GM12801 (cell line): ENCODE measurements at regions not wholly inside any gene's neighbourhood (a gene's known extent, or its start where the extent isn't known, plus 50 kb on each side); places are given as distances from the start of the nearest gene placed in this dataset.

Experiments
- CTCF ChIP-seq: IDR thresholded peaks from one replicate; pipeline ENCODE4 v1.5.1; 2011; ENCODE audit warnings: control low read depth; ENCODE audit not compliant: insufficient read length; ENCODE audit errors: extremely low read depth

DNA sequence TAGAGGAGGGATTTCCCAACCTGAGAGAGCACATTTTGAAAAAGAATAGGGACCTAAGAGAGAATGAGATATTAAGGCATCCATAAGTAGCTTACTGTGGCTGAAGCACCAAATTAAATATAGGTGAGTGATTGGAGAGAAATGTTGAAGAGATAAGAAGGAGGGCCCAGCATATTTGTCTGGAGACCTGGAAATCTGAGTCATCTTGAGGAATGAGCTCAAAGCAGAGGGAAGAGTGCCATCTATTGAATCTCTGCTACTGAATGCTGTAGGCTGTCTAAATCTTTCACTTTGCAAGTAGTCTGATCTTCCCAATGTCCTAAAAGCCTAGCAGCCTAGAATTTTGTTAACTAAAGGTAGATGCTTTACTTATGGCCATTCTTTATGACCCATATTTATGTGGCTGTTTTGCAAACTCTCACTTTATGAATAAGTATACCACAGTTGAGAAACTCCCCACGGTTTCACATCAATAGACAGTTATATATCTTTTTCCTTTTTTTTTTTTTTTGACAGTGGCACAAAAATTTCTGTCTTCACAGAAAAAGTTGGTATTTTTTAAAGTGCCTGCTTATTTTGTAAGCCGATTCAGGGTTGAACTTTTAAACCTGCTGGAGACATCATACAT is 2093.5 kb downstream of the LRRC4C start:
- no peak for TF ChIP-seq CTCF

DNA sequence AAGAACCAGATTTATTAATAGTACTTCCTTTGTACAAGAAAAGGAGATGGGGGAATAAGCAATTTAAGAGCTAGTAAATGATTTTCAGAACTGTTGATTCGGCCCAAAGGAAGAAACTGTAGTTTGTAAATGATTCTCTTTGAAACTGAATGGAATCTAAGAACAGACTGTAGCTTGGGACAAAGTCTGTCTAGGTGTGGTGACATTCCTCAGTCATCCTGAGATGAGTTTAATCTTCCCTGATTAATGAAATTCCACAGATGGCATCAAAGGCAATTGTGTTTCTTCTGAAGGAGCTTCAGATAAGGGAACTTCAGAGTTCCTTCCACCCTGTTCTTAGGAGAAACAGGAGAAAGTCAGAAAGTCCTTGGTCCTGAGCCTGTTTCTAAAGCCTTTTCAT is 2095.9 kb downstream of the LRRC4C start:
- TF ChIP-seq CTCF = no peak

- no peak for TF ChIP-seq CTCF
These were observed 2097.9 kb downstream of the LRRC4C start for GRCh38 chr11:39361557-39361956.

DNA sequence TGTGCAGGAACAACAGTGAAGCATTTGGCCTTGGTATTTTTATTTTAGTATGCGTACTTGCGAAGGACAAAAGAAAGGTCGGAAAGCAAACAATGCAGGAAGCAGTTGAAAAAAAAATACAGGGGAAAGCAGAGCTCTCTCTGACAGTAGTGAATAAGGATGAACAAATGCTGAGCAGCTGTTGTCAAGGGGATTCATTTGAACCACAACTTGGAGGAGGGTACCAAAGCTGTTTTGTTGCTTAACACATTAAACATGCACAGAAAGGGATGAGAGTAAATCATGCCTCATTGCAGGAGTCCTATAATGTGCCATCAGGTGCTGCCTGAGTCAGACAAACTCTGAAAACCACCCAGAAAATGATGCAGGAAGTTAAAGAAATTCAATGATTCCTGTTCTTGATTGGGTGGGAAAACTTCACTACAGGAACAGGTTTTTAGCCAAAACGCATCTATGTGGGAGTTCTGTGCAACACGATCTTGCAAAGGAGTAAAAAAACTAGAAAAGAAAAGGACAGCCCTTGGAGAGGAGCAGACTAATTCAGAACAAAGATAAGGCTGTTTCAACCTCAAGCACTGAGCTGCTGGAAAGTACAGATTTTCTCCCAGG is 2113.5 kb downstream of the LRRC4C start:
- no peak for TF ChIP-seq CTCF

DNA sequence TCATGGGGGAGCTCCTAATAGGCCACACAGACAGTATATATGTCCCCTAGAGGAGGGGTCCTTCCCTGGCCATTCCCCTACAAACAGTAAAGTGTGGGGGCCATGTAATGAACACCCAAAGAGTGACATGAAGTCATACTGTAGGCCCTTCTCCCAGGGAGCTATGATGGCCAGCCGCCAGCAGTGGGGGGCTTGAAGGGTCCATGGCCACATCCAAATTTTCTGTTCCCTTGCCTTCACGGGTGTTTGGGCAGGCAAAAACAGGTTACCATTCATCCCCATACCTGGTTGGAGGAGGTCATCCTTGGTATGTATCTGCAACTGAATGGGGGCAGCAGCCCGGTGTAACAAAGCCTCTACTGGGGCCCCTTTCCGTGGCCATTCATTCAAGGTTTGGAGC is 2118.0 kb downstream of the LRRC4C start:
- no peak for TF ChIP-seq CTCF

GRCh38 chr11:39327302-39327701 is 2132.2 kb downstream of the LRRC4C start:
- no peak for TF ChIP-seq CTCF

DNA sequence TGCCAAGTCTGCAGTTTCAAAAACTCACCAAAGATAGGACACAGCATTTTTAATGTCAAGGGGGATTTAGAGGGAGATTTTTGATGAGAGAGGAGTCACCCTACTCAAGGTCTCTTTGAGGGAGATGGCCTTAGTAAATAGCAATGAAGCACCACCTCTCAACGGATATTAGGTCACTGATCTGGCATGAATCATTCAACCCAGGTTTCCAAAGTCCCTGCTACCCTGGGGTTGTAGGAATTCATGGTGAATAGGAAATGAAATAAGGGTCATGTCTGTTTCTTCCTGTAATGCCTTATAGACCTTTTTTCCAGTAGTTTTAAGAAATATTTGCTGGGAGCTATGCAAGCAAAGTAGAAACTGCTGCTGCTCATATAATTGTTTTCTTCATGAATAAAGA is 2154.9 kb downstream of the LRRC4C start:
- no peak for TF ChIP-seq CTCF
